Gastroesophageal sphincter (tissue), 4 donors: ENCODE measurements at regions not wholly inside any gene's neighbourhood (a gene's known extent, or its start where the extent isn't known, plus 50 kb on each side); places are given as distances from the start of the nearest gene placed in this dataset.
"Not testable (repeated sequence)": the region's sequence is repeated elsewhere in the genome, so short reads cannot be mapped to it uniquely, and the experiment has no call there.

Experiments
- ATAC-seq: fragments of 150-250 bp; one replicate; pipeline ENCODE4 v1.9.1; 2016; ENCODE audit warnings: mild to moderate bottlenecking, moderate library complexity
- H3K27ac ChIP-seq, 4 donors: fragments of 200-600 bp; sonication (generic) in 3 of 4; 1 replicate in 3 of 4; 2 replicates in 1 of 4; pipeline ENCODE4 v1.5.1; 2016 to 2019
- H3K27me3 ChIP-seq: fragments of 200-600 bp; sonication (generic); one replicate; pipeline ENCODE4 v1.5.1; 2019
- H3K36me3 ChIP-seq, 2 donors: fragments of 200-600 bp; sonication (generic); one replicate each; pipeline ENCODE4 v1.5.1; 2019; ENCODE audit warnings: control low read depth in 1 of 2
- H3K4me1 ChIP-seq, 3 donors: fragments of 200-600 bp; sonication (generic); 1 replicate in 2 of 3; 2 replicates in 1 of 3; pipeline ENCODE4 v1.5.1; 2016 to 2019; ENCODE audit warnings: control low read depth in 2 of 3
- H3K4me3 ChIP-seq, 2 donors: fragments of 200-600 bp; sonication (generic); one replicate each; pipeline ENCODE4 v1.5.1; 2019; ENCODE audit warnings: mild to moderate bottlenecking in 1 of 2, moderate library complexity in 1 of 2
- H3K9me3 ChIP-seq, 3 donors: fragments of 200-600 bp; sonication (generic); one replicate each; pipeline ENCODE4 v1.5.1; 2017 to 2019; ENCODE audit warnings: control low read depth in 2 of 3
- EP300 ChIP-seq: sonication (generic); formaldehyde crosslinking; IDR thresholded peaks from one replicate; pipeline ENCODE4 v1.6.1; 2017; ENCODE audit warnings: antibody characterized with exemption, mild to moderate bottlenecking
- POLR2A ChIP-seq, 2 donors: fragments of 450-650 bp; IDR thresholded peaks; one replicate each; pipeline ENCODE4 v1.6.1; 2017; ENCODE audit warnings: antibody characterized with exemption in 2 of 2, mild to moderate bottlenecking in 2 of 2, moderate library complexity in 1 of 2
- POLR2AphosphoS5 ChIP-seq: sonication (generic); formaldehyde crosslinking; IDR thresholded peaks from one replicate; pipeline ENCODE4 v1.6.1; 2017; ENCODE audit warnings: antibody characterized with exemption
- WGBS, 2 donors: methylation state at CpG; one replicate each; pipeline ENCODE4 v1.1.5; 2018; ENCODE audit warnings: low coverage in 1 of 2; 5-methylcytosine and 5-hydroxymethylcytosine counted together
- TF ChIP-seq, protein P1 (sequence below), 4 experiments: fragments of 200-600 bp in 2 of 4; fragments of 450-650 bp in 2 of 4; sonication (generic) in 1 of 4; IDR thresholded peaks; one replicate each; pipeline ENCODE4 v1.5.1; 2017 to 2019; ENCODE audit warnings: antibody characterized with exemption in 4 of 4, mild to moderate bottlenecking in 2 of 4, moderate library complexity in 2 of 4

DNA sequence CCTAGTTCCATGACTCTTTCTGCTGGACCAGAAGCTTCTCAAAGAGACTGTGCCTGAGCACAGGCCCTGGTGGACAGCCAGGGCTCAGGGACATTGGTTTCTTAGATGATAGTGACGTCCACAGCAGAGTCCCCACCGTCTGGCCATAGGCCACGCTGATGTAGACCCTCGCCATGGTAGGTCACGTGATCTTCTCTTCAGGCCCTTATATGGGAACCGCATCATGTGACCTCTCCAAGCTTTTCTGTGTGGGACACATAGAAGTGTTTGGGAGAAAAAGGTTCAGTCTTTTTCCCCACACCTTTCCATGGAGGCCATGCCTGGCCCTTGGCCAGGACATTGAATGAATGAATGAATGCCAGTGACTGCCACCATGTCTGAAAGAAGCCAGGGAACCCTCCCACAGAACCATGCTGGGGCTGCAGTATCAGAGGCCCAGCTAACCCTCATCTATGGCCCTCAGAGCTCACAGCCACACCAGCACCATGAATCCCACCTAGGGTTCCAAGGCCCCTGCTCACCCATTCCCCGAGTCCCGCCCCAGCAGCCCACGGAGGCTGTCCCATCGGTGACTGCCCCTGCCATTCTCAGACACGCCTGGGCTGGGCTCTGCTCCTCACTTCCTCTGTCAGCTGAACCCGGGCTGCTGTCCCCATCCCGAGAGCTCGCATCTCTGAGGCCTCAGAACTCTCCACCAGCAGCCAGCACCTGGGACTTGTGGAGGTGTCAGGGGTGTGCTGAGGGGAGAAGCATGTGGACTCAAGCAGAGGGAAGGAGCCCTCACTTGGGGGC is 292.1 kb downstream of the ADGRD1 start:
- Histone ChIP-seq H3K9me3 (no peaks in the 10 kb centered on the region), H3K4me1 (peaks cover 0 to 3% (median 0%) of the 10 kb centered on the region in 3 donors), H3K27me3 (peaks cover 16% of the 10 kb centered on the region), H3K4me3 (no peak overlapping the region), H3K27ac (no peak overlapping the region), H3K36me3 (no peaks in the 10 kb centered on the region)
- 92% methylated on average over 4 of the region's 14 CpGs; no CpG with 5 or more reads in 1 of the 2 donors for WGBS, 2 donors
- ATAC-seq, result no peak
- TF ChIP-seq EP300, result no peak
- TF ChIP-seq POLR2A (IDR thresholded peaks at IDR 0.05), result no peak
- TF ChIP-seq, protein P1, sequence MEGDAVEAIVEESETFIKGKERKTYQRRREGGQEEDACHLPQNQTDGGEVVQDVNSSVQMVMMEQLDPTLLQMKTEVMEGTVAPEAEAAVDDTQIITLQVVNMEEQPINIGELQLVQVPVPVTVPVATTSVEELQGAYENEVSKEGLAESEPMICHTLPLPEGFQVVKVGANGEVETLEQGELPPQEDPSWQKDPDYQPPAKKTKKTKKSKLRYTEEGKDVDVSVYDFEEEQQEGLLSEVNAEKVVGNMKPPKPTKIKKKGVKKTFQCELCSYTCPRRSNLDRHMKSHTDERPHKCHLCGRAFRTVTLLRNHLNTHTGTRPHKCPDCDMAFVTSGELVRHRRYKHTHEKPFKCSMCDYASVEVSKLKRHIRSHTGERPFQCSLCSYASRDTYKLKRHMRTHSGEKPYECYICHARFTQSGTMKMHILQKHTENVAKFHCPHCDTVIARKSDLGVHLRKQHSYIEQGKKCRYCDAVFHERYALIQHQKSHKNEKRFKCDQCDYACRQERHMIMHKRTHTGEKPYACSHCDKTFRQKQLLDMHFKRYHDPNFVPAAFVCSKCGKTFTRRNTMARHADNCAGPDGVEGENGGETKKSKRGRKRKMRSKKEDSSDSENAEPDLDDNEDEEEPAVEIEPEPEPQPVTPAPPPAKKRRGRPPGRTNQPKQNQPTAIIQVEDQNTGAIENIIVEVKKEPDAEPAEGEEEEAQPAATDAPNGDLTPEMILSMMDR (IDR thresholded peaks at IDR 0.05), result no peak
- no peak for TF ChIP-seq POLR2AphosphoS5

DNA sequence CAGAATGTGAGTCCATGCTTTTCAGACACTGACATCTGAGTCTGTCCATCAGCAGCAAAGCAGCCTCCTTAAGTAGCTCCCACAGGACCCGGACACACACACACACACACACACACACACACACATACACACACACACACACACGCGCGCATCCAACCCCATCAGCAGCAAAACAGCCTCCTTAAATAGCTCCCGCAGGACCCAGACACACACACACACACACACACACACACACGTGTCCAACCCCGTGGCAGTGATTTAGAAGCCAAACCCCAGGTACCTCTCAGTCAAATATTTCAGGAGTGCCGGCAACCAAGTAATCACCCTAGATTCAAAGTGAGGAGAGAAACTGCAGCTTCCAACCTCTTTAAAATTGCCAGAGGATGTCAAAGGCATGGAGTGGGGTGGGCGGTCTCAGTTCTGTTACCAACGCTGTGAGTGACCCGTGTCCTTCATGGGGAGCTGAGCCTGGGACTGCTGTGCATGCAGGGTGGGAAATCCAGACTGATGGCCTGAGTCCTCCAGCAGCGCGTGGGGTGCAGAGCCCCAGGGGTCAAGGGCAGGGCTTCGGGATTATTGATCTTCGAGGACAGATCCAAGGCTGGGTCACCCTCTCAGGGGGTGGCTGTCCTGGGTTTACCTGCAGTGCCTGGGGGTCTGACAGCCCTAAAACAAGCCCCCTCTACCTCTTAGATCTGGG is 293.5 kb downstream of the ADGRD1 start:
- not testable (repeated sequence) for H3K27ac ChIP-seq, H3K4me3 ChIP-seq, ATAC-seq, H3K4me1 ChIP-seq, H3K36me3 ChIP-seq, H3K9me3 ChIP-seq
- 17 to 82% methylated on average over 1 to 8 of the region's 15 CpGs for WGBS, 2 donors
- peaks cover 21% of the 10 kb centered on the region for H3K27me3 ChIP-seq

DNA sequence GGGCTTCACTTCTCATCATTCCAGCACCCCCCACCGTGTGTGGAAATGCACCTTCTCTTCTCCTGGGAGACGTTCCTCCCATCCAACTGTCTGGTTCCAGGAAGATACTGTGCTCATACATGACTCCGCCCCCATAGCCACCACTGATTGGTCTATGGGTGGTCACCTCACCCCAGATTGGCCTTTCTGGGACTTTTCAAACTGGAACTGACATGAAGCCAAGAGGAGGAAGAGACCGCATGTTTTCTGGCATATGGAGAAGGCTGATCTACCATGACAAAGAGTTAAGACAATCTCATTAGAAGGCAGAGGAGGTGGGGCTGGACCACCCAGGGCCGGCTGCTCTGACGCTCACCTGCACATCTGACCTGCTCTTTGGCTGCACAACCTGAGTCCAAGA is 294.2 kb downstream of the ADGRD1 start:
- not testable (repeated sequence) for H3K4me1 ChIP-seq, H3K27ac ChIP-seq, ATAC-seq, H3K9me3 ChIP-seq, H3K4me3 ChIP-seq, H3K36me3 ChIP-seq
- no CpG with 5 or more reads among the region's 6 CpGs for WGBS, 2 donors
- H3K27me3 ChIP-seq, result peaks cover 21% of the 10 kb centered on the region

DNA sequence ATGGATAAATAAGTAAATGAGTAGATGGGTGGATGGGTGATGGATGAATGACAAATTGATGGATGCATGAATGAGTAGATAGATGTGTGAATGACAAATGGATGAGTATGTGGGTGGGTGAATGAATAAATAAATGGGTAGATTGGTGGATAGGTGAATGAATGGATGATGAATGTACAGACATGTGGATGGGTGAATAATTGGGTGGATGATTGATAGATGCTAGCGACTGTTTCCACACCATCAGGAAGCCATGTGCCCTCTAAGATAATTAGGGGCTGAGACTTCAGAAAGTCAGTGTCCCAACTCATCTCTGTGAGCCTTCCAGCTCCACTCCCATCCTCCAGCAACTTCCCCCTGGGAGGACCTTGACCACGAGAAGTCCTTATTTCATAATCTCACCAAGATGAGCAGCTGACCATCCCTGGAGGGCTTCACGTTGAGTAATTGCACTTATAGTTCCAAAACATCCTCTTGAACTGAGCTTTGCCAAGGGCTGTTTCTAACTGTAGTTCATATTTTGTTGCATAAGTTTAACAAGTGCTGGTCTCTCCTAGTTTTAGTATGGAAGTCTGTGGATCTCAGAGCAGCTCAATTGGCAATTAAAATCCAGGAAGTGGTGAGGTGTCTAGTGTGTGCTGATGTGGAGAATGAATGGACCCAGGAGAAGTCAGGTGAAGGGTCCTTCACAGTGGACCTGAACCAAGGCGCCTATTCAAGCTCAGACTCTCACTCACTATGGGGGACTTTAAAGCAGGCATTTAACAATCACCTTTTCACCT is 295.7 kb downstream of the ADGRD1 start:
- peaks cover 21% of the 10 kb centered on the region for H3K27me3 ChIP-seq
- peaks cover 0 to 3% (median 0%) of the 10 kb centered on the region in 3 donors for H3K4me1 ChIP-seq
- WGBS, 2 donors, result 41 to 70% methylated on average over 4 of the region's 4 CpGs
- no peak overlapping the region for H3K4me3 ChIP-seq
- TF ChIP-seq, protein P1 (IDR thresholded peaks at IDR 0.05), result no peak
- TF ChIP-seq POLR2A (IDR thresholded peaks at IDR 0.05), result no peak
- no peak for TF ChIP-seq POLR2AphosphoS5
- TF ChIP-seq EP300, result no peak
- no peaks in the 10 kb centered on the region for H3K9me3 ChIP-seq
- ATAC-seq, result peak; percentile 86
- no peak overlapping the region for H3K27ac ChIP-seq
- H3K36me3 ChIP-seq, result no peaks in the 10 kb centered on the region

DNA sequence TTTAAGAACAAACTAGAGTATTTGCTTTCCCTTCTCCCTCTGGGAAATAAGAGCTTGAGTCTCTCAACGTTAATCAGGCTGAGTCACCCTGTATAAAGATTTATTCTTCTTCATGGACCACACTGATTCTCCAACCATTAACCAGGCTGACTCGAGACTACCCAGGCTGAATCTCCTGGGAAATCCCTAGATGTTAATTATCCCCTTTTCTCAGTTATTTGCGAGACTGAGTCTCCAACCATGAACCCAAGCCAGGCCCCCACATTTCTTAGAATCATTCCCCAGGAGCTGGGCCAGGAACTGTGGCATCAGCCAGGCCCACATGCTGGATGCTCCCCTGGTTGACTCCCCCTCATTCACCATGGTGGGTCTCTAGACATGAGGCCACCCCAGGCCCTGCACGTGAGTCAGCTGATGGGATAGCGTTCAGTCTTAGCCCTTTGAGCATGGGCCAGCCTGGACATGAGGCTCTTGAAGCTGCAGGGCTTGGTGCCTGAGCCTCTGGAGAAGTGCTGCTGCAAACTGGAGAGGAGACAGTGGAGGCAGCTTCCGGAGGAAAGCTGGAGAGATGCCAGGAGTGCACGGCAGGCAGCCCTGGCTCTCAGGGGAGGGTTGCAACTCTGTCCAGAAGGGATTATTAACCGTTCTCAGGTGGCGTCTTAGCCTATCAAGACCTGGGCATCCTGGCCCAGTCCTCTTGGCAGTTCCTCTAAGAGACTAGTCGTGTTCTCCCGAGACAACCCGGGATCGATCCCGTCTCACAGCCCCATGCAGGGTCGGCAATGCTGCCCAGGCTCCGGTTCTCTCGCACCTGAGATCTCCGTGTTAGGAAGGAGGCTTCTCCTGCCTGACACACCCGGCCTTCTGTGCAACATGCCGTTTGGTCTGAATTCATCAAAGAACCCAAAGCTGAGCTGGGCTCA is 296.6 kb downstream of the ADGRD1 start:
- Histone ChIP-seq H3K36me3 (no peaks in the 10 kb centered on the region), H3K27me3 (peaks cover 19% of the 10 kb centered on the region), H3K9me3 (no peaks in the 10 kb centered on the region), H3K4me1 (peaks cover 0 to 3% (median 0%) of the 10 kb centered on the region in 3 donors), H3K4me3 (no peak overlapping the region), H3K27ac (no peak overlapping the region)
- ATAC-seq, result no peak
- TF ChIP-seq EP300 (no peak), POLR2AphosphoS5 (no peak), POLR2A (IDR thresholded peaks at IDR 0.05) (no peak)
- TF ChIP-seq, protein P1 (IDR thresholded peaks at IDR 0.05), result no peak
- 30 to 56% methylated on average over 4 to 5 of the region's 20 CpGs for WGBS, 2 donors
